ENCODE measurements at regions not wholly inside any gene's neighbourhood (a gene's known extent, or its start where the extent isn't known, plus 50 kb on each side); places are given as distances from the start of the nearest gene placed in this dataset.
"Not testable (repeated sequence)": the region's sequence is repeated elsewhere in the genome, so short reads cannot be mapped to it uniquely, and the experiment has no call there.

GRCh38 chr20:55678970-55679667 is 326.2 kb downstream of the CBLN4 start:
- DNase-seq: no peak

- DNase-seq: no peak
Observed at GRCh38 chr20:55678126-55678525, 327.2 kb downstream of the CBLN4 start.

- DNase-seq: no peak
Observed at GRCh38 chr20:55677011-55677410, 328.3 kb downstream of the CBLN4 start.

GRCh38 chr20:55676097-55676496 is 329.2 kb downstream of the CBLN4 start:
- DNase-seq: no peak

- no peak for DNase-seq
Observed at GRCh38 chr20:55668631-55669030, 336.7 kb downstream of the CBLN4 start.

GRCh38 chr20:55667955-55668354 is 337.4 kb downstream of the CBLN4 start:
- no peak for DNase-seq

- no peak for DNase-seq
Observed at GRCh38 chr20:55667024-55667423, 338.3 kb downstream of the CBLN4 start.

GRCh38 chr20:55656231-55656775 is 349.0 kb downstream of the CBLN4 start:
- DNase-seq: no peak

- no peak for DNase-seq
Observed at GRCh38 chr20:55650657-55651360, 354.5 kb downstream of the CBLN4 start.

- DNase-seq: no peak
Observed at GRCh38 chr20:55649254-55649653, 356.1 kb downstream of the CBLN4 start.

GRCh38 chr20:55646851-55647250 is 358.5 kb downstream of the CBLN4 start:
- no peak for DNase-seq

- DNase-seq: no peak
Observed at GRCh38 chr20:55641497-55641896, 363.8 kb downstream of the CBLN4 start.

GRCh38 chr20:55635870-55636269 is 369.4 kb downstream of the CBLN4 start:
- no peak for DNase-seq

GRCh38 chr20:55632592-55632991 is 372.7 kb downstream of the CBLN4 start:
- DNase-seq: no peak

- not testable (repeated sequence) for DNase-seq
Observed at GRCh38 chr20:55629143-55629542, 376.2 kb downstream of the CBLN4 start.

- no peak for DNase-seq
Observed at GRCh38 chr20:55626716-55627115, 378.6 kb downstream of the CBLN4 start.

GRCh38 chr20:55616367-55616766 is 389.0 kb downstream of the CBLN4 start:
- DNase-seq: no peak

- no peak for DNase-seq
Observed at GRCh38 chr20:55615818-55616217, 389.5 kb downstream of the CBLN4 start.

GRCh38 chr20:55614220-55614757 is 391.0 kb downstream of the CBLN4 start:
- no peak for DNase-seq

- DNase-seq: no peak
Observed at GRCh38 chr20:55610756-55611155, 394.6 kb downstream of the CBLN4 start.

- no peak for DNase-seq
Observed at GRCh38 chr20:55605594-55605993, 399.7 kb downstream of the CBLN4 start.

- DNase-seq: no peak
Observed at GRCh38 chr20:55597526-55597925, 407.8 kb downstream of the CBLN4 start.

GRCh38 chr20:55596431-55596830 is 408.9 kb downstream of the CBLN4 start:
- DNase-seq: no peak

GRCh38 chr20:55592866-55593265 is 412.5 kb downstream of the CBLN4 start:
- no peak for DNase-seq

Measured in NCI-H526 (cell line).